Kidney (tissue), 13 donors: ENCODE measurements at regions not wholly inside any gene's neighbourhood (a gene's known extent, or its start where the extent isn't known, plus 50 kb on each side); places are given as distances from the start of the nearest gene placed in this dataset.
A peak's percentile ranks its signal among the peaks of the same experiment; 100 is the strongest.

Source experiments
- DNase-seq, 5 donors: peaks; one replicate each; pipeline ENCODE4 v3.0.0-alpha.2; 2013 to 2020
- FAIRE-seq: peaks from 2 replicates; lab custom pipeline; 2012; peaks lifted over from hg19 to GRCh38; lab: Jason Lieb, UNC
- H3K27ac ChIP-seq, 2 donors: one replicate each; pipeline ENCODE4 v1.7.0; 2013; ENCODE audit warnings: low read depth in 2 of 2, low read length in 2 of 2, inconsistent platforms in 1 of 2
- H3K27me3 ChIP-seq: one replicate; pipeline ENCODE4 v1.7.1; 2013; ENCODE audit warnings: low read length, inconsistent platforms; ENCODE audit not compliant: control insufficient read depth, insufficient read depth
- H3K36me3 ChIP-seq, 3 donors: one replicate each; pipeline versions ENCODE4 v1.7.0 to v1.7.1; 2013; ENCODE audit warnings: low read length in 3 of 3, control low read depth in 1 of 3, inconsistent platforms in 1 of 3; ENCODE audit not compliant: insufficient read depth in 3 of 3, control insufficient read depth in 2 of 3
- H3K4me1 ChIP-seq, 3 donors: one replicate each; pipeline versions ENCODE4 v1.7.0 to v1.7.1; 2013; ENCODE audit warnings: low read length in 3 of 3, inconsistent platforms in 1 of 3, low read depth in 1 of 3; ENCODE audit not compliant: control insufficient read depth in 2 of 3, insufficient read depth in 2 of 3
- H3K4me3 ChIP-seq, 3 donors: one replicate each; pipeline versions ENCODE4 v1.7.0 to v1.8.1; 2013; ENCODE audit warnings: low read length in 3 of 3, control low read depth in 1 of 3, inconsistent platforms in 1 of 3
- H3K9ac ChIP-seq, 3 donors: one replicate each; pipeline versions ENCODE4 v1.7.0 to v1.7.1; 2013; ENCODE audit warnings: low read length in 3 of 3, control low read depth in 1 of 3, inconsistent platforms in 1 of 3
- H3K9me3 ChIP-seq, 3 donors: one replicate each; pipeline versions ENCODE4 v1.7.0 to v1.7.1; 2013; ENCODE audit warnings: low read length in 3 of 3, control low read depth in 1 of 3, inconsistent platforms in 1 of 3; ENCODE audit not compliant: control insufficient read depth in 2 of 3, insufficient read depth in 1 of 3
- CTCF ChIP-seq: IDR thresholded peaks from 3 replicates; pipeline ENCODE4 v1.5.1; 2012; ENCODE audit warnings: mild to moderate bottlenecking, moderate library complexity, borderline replicate concordance; ENCODE audit not compliant: insufficient read depth; ENCODE audit errors: extremely low read depth
- intact Hi-C: fragments of 100-400 bp; cut with DNase I; formaldehyde crosslinking; loops from one replicate; pipeline ENCODE4 v1.11.1; 2022
- donor health status: control.
- donor health status: control.
- donor health status: control.
- donor health status: control.
- donor health status: control.
- donor health status: DM: yes; HTN: yes; CAD: no.
- donor health status: Normal renal cell carcinoma (clear cell type).

- Histone ChIP-seq H3K4me1 (peaks cover 0 to 10% (median 4%) of the 10 kb centered on the region in 3 donors), H3K4me3 (peak overlapping the region in 1 of 3 donors; percentile 37), H3K36me3 (no peaks in the 10 kb centered on the region), H3K27ac (peak overlapping the region in 1 of 2 donors; percentile 93), H3K27me3 (no peaks in the 10 kb centered on the region), H3K9me3 (no peaks in the 10 kb centered on the region), H3K9ac (peak overlapping the region in 1 of 3 donors; percentile 45)
- intact Hi-C loops = no loop called here
- DNase-seq (peak; percentile 46 to 90 (median 64)), FAIRE-seq (no peak)
- no peak for TF ChIP-seq CTCF
Measured at GRCh38 chr13:111005808-111006505, 91.1 kb upstream of the ANKRD10 start.

- Histone ChIP-seq H3K9ac (no peak overlapping the region), H3K27ac (peak overlapping the region in 1 of 2 donors; percentile 93), H3K4me3 (no peak overlapping the region), H3K36me3 (no peaks in the 10 kb centered on the region), H3K4me1 (peaks cover 0 to 10% (median 4%) of the 10 kb centered on the region in 3 donors), H3K9me3 (no peaks in the 10 kb centered on the region), H3K27me3 (no peaks in the 10 kb centered on the region)
- FAIRE-seq (no peak), DNase-seq (no peak)
- TF ChIP-seq CTCF = no peak
- intact Hi-C loops = no loop called here
Measured at GRCh38 chr13:111005364-111005763, 90.5 kb upstream of the ANKRD10 start.

- no peaks in the 10 kb centered on the region for H3K9me3 ChIP-seq
- H3K9ac ChIP-seq = no peak overlapping the region
- no peaks in the 10 kb centered on the region for H3K36me3 ChIP-seq
- H3K27me3 ChIP-seq = no peaks in the 10 kb centered on the region
- no peak overlapping the region for H3K27ac ChIP-seq
- DNase-seq (no peak), FAIRE-seq (no peak)
- intact Hi-C loops = no loop called here
- H3K4me3 ChIP-seq = no peak overlapping the region
- no peak for TF ChIP-seq CTCF
- H3K4me1 ChIP-seq = peaks cover 0 to 10% (median 4%) of the 10 kb centered on the region in 3 donors
Measured at GRCh38 chr13:111004444-111004843, 89.6 kb upstream of the ANKRD10 start.
